GM12892 (cell line): ENCODE measurements at regions not wholly inside any gene's neighbourhood (a gene's known extent, or its start where the extent isn't known, plus 50 kb on each side); places are given as distances from the start of the nearest gene placed in this dataset.

Experiments used
- POLR2A ChIP-seq: IDR thresholded peaks from 2 replicates; pipeline ENCODE4 v1.6.1; 2011; ENCODE audit warnings: low read depth, low read length, control low read depth
- POLR2AphosphoS5 ChIP-seq: IDR thresholded peaks from 2 replicates; pipeline ENCODE4 v1.6.1; 2011; ENCODE audit warnings: low read depth, low read length, control low read depth
- TAF1 ChIP-seq: IDR thresholded peaks from 2 replicates; pipeline ENCODE4 v1.6.1; 2011; ENCODE audit warnings: low read depth, mild to moderate bottlenecking, control low read depth, low read length, borderline replicate concordance

GRCh38 chr18:23337599-23338444 is 115.3 kb upstream of the RIOK3 start:
- TF ChIP-seq POLR2AphosphoS5: no peak
- no peak for TF ChIP-seq TAF1
- TF ChIP-seq POLR2A: no peak
